GM21526 (cell line): ENCODE measurements at regions not wholly inside any gene's neighbourhood (a gene's known extent, or its start where the extent isn't known, plus 50 kb on each side); places are given as distances from the start of the nearest gene placed in this dataset.
"Not testable (repeated sequence)": the region's sequence is repeated elsewhere in the genome, so short reads cannot be mapped to it uniquely, and the experiment has no call there.

Experiments
- ATAC-seq: cut with Tn5 transposase; IDR thresholded peaks from one replicate; pipeline ENCODE4 v1.9.1; 2021; ENCODE audit warnings: moderate library complexity; ENCODE audit not compliant: unreplicated experiment, low FRiP score

DNA sequence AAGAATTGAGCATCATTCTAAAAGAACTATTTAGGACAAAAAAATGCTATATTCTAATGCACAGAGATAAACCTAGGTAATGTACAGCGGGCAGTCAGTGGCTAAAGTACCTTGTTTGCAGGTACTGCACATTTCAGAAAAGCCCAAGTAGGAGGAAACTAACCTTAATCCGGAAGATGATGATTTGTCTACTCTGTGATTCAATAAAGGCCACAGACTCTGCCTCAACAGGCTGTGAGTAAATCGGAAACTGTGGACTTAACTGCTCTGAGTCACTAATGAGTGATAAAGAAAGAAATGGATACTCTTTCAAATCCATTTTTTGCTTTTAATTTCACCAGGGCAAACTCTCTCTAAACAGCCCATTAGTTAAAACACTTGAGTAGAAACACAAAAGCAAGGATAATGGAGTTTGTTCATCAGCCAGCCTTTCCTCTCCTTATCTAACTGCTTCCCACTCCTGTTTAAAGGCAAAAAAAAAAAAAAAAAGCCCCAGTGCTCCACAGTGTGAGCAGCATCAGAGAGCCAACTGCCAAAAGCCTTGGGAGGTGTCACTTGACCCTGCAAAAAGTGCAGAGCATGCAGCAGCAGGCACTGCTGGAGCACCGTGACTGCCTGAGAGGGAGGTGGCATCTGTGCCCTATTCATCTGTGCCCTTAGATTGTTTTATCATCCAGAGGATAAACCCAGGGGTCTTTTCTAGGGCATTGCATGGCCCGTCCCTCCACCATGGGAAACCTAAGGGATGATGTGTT, 187.7 kb downstream of the SATB1 start:
- peak; percentile 64 for ATAC-seq

GRCh38 chr3:18236726-18237125, 188.4 kb downstream of the SATB1 start:
- no peak for ATAC-seq

DNA sequence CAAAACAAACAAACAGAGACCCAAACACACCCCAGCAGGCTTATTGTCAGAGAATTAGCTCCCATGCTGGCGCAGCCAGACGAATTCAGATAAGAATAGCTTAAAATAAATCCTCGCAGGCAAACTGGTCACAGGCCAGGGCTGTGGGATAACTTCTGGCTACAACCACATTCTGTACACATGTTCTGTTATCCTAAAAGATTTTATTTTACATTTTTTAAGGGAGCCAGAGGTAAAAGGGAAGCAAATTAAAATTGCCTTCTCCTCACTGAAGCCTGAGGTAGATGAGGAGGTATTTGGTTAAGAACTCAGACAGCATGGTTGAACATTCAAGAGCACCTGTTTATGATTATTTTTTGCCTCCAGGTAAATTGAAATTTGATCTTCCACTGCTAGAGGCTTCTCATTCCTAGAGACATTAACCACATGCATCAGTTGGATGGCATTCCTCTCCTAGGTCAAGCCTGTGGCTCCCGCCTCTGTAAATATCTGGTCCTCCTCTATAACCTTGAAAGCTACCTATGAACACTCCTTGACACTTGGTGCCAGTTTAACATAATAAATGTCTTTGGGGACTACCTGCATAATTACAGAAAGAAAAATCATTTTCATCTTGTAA, 190.3 kb downstream of the SATB1 start:
- ATAC-seq: no peak

- ATAC-seq: no peak
Observed at GRCh38 chr3:18233987-18234716, 191.0 kb downstream of the SATB1 start.

GRCh38 chr3:18232317-18232716, 192.8 kb downstream of the SATB1 start:
- no peak for ATAC-seq

- no peak for ATAC-seq
Observed at GRCh38 chr3:18228060-18228459, 197.1 kb downstream of the SATB1 start.

DNA sequence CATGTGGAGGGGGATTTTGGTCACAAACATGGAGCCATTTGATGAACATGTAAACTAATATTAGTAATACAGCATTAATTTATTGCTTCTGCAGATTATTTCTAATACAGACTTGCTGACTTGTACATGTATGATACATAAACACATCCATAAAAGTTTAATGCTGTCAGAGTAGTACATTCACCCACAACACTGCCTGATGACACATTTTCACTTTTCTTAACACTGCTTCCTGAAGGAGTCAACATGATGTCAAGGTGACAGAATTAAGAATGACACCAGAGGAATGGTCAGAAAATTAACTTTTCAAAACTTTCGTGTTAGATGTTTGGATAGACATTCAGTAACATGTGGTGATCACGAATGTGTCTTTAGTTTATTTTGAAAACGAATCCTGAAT, 199.4 kb downstream of the SATB1 start:
- ATAC-seq: no peak

DNA sequence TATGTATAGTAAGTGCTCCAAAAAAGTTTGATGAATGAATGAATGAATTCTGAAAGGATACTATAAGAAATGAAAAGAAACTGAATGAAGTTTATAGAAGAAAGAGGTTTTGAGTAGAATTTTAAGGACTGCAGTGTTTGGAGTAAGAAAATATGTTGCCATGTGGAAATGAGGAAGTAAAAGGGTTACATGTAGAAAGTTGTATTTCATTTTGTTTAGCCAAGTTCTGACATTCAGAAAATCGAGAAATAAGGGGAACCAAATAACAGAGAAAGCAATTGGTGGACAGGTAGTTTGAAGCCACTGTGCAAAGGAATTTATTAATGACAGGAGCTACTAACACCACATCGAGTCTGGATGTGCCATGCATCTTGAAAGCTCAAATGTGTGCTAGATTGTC, 200.7 kb downstream of the SATB1 start:
- no peak for ATAC-seq

GRCh38 chr3:18223974-18224373, 201.2 kb downstream of the SATB1 start:
- ATAC-seq: peak; percentile 35

DNA sequence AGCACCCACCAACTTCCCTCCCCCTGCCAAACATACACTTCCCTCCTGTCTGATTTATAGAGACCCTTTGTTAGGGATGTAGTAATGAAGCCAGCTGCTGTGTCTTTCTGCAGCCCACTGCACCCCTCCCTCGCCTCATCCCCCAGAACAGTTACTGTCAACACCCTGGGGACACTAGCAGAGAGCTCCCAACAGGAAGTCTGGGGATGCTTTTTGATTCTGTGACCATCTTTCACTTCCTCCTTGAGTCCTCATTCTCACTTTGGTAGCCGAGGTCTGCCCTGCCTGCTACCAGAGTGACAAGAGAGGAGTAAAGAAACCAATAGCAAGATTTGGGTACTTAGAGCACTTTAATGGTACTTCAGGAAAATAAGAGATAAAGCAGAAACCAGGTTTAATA, 201.6 kb downstream of the SATB1 start:
- ATAC-seq: peak; percentile 99

DNA sequence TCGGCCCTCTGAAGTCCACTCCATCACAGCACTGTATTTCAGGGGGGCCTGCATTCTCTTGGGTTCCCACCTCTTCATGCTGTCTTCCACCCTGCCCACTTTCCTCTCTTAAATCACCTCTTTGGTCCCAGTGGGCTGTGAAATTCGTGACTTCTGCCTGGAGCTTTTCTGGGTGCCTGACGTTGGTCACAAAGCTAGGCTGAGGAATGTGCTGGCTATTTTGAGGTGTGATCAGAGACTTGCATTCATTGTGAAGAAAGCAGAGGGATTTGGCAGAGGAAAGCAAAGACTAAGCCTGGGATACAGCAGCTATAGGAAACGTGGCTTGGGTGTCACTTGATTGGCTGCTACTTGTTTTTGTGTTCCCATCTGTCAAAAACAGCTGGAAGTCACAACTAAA, 202.5 kb downstream of the SATB1 start:
- no peak for ATAC-seq

DNA sequence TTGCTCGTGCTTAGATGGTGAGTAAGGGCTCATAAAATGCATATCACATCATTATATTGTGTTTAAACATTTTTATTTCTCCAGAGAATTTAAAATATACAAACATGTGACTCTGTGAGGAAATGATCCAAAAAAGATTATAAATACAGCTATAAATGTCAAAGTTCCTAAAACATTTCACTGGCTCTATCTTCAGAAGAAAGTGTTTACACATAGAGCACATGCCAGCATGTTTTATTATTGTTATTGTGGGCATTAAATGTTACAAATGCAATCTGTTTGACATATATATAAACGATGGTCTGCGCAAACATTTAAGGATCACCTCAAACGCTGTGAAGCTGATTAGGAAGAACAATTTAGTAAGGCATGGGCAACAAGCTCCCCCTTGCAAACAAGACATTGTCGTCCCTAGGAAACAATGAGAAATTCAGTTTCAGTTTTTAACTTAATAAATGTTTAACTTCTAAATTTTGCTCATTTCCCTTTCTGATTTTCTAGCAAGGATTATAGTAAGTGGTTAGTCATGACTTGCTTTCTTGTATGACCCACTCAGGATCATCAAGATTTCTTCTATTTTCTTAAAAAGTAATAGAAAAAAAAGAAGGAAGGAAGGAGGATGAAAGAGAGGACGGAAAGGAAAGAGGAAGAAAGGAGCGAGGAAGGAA, 207.5 kb downstream of the SATB1 start:
- no peak for ATAC-seq

GRCh38 chr3:18216996-18217395, 208.1 kb downstream of the SATB1 start:
- ATAC-seq: no peak

DNA sequence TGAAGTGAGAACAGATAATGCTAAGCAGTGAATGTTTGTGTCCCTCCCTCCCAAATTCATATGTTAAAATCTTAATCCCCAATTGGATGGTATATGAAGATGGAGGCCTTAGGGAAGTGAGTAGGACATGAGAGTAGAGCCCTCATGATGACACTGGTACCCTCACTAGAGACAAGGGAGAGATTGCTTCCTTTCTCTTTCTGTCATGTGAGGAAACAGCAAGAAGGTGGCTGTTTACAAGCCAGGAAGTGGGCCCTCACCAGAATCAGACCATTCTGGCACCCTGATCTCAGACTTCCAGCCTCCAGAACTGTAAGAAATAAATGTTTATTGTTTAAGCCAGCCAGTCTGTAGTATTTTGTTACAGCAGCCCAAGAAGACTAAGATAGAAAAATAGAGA, 209.5 kb downstream of the SATB1 start:
- ATAC-seq: no peak

- ATAC-seq: no peak
Observed at GRCh38 chr3:18211116-18211515, 214.0 kb downstream of the SATB1 start.

- no peak for ATAC-seq
Observed at GRCh38 chr3:18208856-18209255, 216.3 kb downstream of the SATB1 start.

DNA sequence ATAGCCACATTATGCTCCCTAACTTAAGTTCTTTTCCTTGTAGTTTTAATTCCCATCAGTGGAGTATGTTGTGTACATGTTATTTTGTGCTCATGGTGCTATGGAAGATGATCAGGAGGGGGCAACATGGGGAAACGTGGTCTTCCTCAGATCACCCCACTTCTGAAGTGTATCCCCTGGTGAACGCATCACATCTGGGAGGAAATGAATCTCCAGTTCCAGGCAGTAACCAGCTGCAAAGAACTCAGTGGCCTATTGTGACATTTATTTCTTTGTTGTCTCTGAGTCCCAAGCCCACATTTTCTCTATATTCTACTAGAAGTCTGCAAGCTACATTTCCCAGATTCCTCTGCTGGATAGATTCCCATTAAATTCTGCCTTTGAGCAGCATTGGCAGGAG, 217.0 kb downstream of the SATB1 start:
- no peak for ATAC-seq

DNA sequence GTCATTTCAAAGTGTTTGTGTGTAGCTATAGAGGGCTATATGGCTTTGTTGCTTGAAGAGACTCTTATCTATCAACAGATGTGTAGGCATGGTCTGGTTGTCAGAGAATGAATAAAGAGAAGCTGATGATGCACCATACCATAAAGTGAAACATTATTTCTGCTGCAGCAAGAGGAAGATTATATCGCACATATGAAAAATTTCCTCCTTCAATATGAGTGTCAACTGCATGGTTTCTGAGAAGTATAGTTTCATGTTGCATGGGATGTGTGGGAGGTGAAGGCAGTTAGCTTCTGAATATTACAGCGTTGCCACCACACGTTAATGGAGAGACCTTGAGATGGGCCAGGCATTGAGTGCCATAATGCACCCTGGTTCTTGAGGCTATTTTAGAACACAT, 217.9 kb downstream of the SATB1 start:
- no peak for ATAC-seq

DNA sequence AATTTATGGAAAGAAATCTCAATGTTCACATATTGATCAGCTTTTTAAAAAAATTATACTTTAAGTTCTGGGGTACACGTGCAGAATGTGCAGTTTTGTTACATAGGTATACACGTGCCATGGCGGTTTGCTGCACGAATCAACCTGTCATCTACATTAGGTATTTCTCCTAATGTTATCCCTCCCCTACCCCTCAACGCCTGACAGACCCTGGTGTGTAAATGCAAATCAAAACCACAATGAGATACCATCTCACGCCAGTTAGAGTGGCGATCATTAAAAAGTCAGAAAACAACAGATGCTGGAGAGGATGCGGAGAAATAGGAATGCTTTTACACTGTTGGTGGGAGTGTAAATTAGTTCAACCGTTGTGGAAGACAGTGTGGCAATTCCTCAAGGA, 219.4 kb downstream of the SATB1 start:
- ATAC-seq: not testable (repeated sequence)

DNA sequence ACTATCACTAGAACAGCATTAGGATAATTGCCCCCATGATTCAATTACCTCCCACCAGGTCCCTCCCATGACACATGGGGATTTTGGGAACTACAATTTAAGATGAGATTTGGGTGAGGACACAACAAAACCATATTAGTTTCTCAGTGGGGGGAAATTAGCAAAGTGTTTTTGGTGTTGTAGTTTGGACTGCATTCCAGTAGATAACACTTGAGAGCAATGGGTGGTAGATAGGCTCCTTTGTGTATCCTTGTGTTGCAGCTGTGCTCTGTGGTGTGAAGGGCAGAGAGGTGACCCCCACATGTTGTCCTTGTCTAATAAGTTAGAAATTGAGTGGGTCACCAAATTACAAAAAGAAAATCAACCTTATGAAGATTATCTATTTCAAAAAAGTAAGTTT, 223.8 kb downstream of the SATB1 start:
- no peak for ATAC-seq

- no peak for ATAC-seq
Observed at GRCh38 chr3:18199757-18200156, 225.4 kb downstream of the SATB1 start.
